Naive thymus-derived CD4-positive, alpha-beta T cell (primary cell): ENCODE measurements at regions not wholly inside any gene's neighbourhood (a gene's known extent, or its start where the extent isn't known, plus 50 kb on each side); places are given as distances from the start of the nearest gene placed in this dataset.
"Not testable (repeated sequence)": the region's sequence is repeated elsewhere in the genome, so short reads cannot be mapped to it uniquely, and the experiment has no call there.

Source experiments
- ATAC-seq: fragments of 150-1000 bp; cut with Tn5 transposase; 2 replicates; pipeline ENCODE4 v1.10.0; 2021; ENCODE audit warnings: mild to moderate bottlenecking, moderate library complexity
- CTCF ChIA-PET: fragments of 350-600 bp; sonication (Branson Sonifier 250); formaldehyde crosslinking; loops from one replicate; lab custom pipeline; 2021; ENCODE audit warnings: antibody characterized with exemption; lab: Charles Lee
- POLR2A ChIA-PET: fragments of 350-600 bp; sonication (Branson Sonifier 250); formaldehyde crosslinking; loops from one replicate; lab custom pipeline; 2021; ENCODE audit warnings: antibody characterized with exemption, inconsistent platforms; lab: Charles Lee
- DNase-seq, 9 donors: peaks; one replicate each; pipeline versions ENCODE4 v3.0.0 to v3.0.0-alpha.2; 2020 to 2022; ENCODE audit warnings: mixed read lengths in 1 of 9
- H3K27ac ChIP-seq: one replicate; pipeline ENCODE4 v1.7.0; 2013; ENCODE audit warnings: mild to moderate bottlenecking, low read depth, low read length, moderate library complexity
- H3K27me3 ChIP-seq, 2 donors: one replicate each; pipeline ENCODE4 v1.7.0; 2013; ENCODE audit warnings: low read length in 2 of 2, mild to moderate bottlenecking in 2 of 2, moderate library complexity in 2 of 2; ENCODE audit not compliant: control insufficient read depth in 2 of 2, insufficient read depth in 2 of 2
- H3K36me3 ChIP-seq, 3 experiments: 1 replicate in 2 of 3; 2 replicates in 1 of 3; pipeline ENCODE4 v1.7.0; 2013; ENCODE audit warnings: low read length in 3 of 3, mild to moderate bottlenecking in 3 of 3, moderate library complexity in 1 of 3; ENCODE audit not compliant: insufficient read depth in 3 of 3, control insufficient read depth in 2 of 3
- H3K4me1 ChIP-seq, 2 donors: one replicate each; pipeline ENCODE4 v1.7.0; 2013; ENCODE audit warnings: low read length in 2 of 2, mild to moderate bottlenecking in 2 of 2, moderate library complexity in 1 of 2; ENCODE audit not compliant: control insufficient read depth in 2 of 2, insufficient read depth in 2 of 2
- H3K4me3 ChIP-seq: 2 replicates; pipeline ENCODE4 v1.7.0; 2013; ENCODE audit warnings: mild to moderate bottlenecking, low read length
- H3K9me3 ChIP-seq, 3 experiments: 1 replicate in 2 of 3; 2 replicates in 1 of 3; pipeline ENCODE4 v1.7.0; 2013; ENCODE audit warnings: low read length in 3 of 3; ENCODE audit not compliant: control insufficient read depth in 2 of 3
- H3K27ac Mint-ChIP-seq, 9 donors: one replicate each; pipeline ENCODE4 v1.8.0; 2020 to 2022; ENCODE audit warnings: mixed read lengths in 9 of 9, mild to moderate bottlenecking in 8 of 9, moderate library complexity in 5 of 9, inconsistent platforms in 2 of 9
- H3K27me3 Mint-ChIP-seq, 5 donors: one replicate each; pipeline ENCODE4 v1.8.0; 2021 to 2022; ENCODE audit warnings: mixed read lengths in 5 of 5, mild to moderate bottlenecking in 1 of 5
- H3K36me3 Mint-ChIP-seq, 5 donors: one replicate each; pipeline ENCODE4 v1.8.0; 2020 to 2022; ENCODE audit warnings: mixed read lengths in 5 of 5, mild to moderate bottlenecking in 3 of 5, inconsistent platforms in 1 of 5
- H3K4me1 Mint-ChIP-seq, 7 donors: one replicate each; pipeline ENCODE4 v1.8.0; 2020 to 2022; ENCODE audit warnings: mixed read lengths in 7 of 7, mild to moderate bottlenecking in 3 of 7, inconsistent platforms in 1 of 7
- H3K4me3 Mint-ChIP-seq, 10 donors: one replicate each; pipeline ENCODE4 v1.8.0; 2020 to 2022; ENCODE audit warnings: mild to moderate bottlenecking in 10 of 10, mixed read lengths in 10 of 10, moderate library complexity in 6 of 10, inconsistent platforms in 2 of 10
- H3K9me3 Mint-ChIP-seq, 11 donors: one replicate each; pipeline ENCODE4 v1.8.0; 2020 to 2022; ENCODE audit warnings: mixed read lengths in 11 of 11, mild to moderate bottlenecking in 4 of 11, inconsistent platforms in 1 of 11, moderate library complexity in 1 of 11
- intact Hi-C, 2 donors: fragments of 100-400 bp; cut with micrococcal nuclease; formaldehyde crosslinking; loops; one replicate each; pipeline ENCODE4 v1.15.1; 2023

DNA sequence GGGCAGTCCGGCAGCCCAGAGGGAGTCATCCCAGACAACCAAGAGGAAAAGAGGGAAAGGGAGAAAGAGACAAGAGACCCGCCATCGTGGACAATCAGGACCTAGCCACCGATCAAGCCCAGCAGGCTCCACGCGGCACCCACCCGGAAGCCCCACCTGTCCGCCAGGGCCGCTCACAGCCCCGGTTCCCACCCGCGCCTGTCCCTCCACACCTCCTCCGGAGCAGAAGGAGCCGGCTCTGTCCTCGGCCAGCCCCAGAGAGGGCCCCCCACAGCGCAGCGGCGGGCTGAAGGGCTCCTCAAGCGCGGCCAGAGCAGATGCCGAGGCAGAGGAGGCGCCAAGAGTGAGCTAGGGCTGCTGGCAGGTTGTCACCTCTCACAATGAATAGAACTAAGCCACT, 784.7 kb upstream of the FBXO33 start:
- no peak overlapping the region for H3K4me3 Mint-ChIP-seq
- ChIA-PET POLR2A (no interaction called here), CTCF (no interaction called here)
- no peaks in the 10 kb centered on the region for H3K27me3 Mint-ChIP-seq
- no peaks in the 10 kb centered on the region for H3K9me3 ChIP-seq
- no peak overlapping the region for H3K4me3 ChIP-seq
- H3K4me1 ChIP-seq = no peaks in the 10 kb centered on the region
- H3K27ac Mint-ChIP-seq = no peak overlapping the region
- no peak for ATAC-seq
- H3K27me3 ChIP-seq = no peaks in the 10 kb centered on the region
- no peaks in the 10 kb centered on the region for H3K36me3 ChIP-seq
- no peak for DNase-seq
- no peaks in the 10 kb centered on the region for H3K36me3 Mint-ChIP-seq
- H3K4me1 Mint-ChIP-seq = no peaks in the 10 kb centered on the region
- H3K27ac ChIP-seq = no peak overlapping the region
- intact Hi-C loops = no loop called here
- H3K9me3 Mint-ChIP-seq = peaks cover 0 to 15% (median 3%) of the 10 kb centered on the region in 11 donors

DNA sequence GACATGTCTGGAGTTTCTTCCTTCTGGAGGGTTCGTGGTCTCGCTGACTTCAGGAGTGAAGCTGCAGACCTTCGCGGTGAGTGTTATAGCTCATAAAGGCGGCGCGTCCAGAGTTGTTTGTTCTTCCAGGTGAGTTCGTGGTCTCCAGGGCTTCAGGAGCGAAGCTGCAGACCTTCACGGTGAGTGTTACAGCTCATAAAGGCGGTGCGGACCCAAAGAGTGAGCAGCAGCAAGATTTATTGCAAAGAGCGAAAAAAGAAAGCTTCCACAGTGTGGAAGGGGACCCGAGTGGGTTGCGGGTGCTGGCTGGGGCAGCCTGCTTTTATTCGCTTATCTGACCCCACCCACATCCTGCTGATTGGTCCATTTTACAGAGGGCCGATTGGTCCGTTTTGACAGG, 784.2 kb upstream of the FBXO33 start:
- intact Hi-C loops, H3K27ac ChIP-seq, DNase-seq, H3K9me3 ChIP-seq, ATAC-seq, H3K27me3 ChIP-seq, H3K36me3 ChIP-seq, H3K4me1 ChIP-seq, CTCF ChIA-PET, H3K27me3 Mint-ChIP-seq, POLR2A ChIA-PET, H3K4me3 ChIP-seq, H3K27ac Mint-ChIP-seq, H3K4me3 Mint-ChIP-seq, H3K4me1 Mint-ChIP-seq, H3K36me3 Mint-ChIP-seq: not testable (repeated sequence)
- H3K9me3 Mint-ChIP-seq = peaks cover 0 to 15% (median 3%) of the 10 kb centered on the region in 11 donors

GRCh38 chr14:40213701-40214100, 781.5 kb upstream of the FBXO33 start:
- ChIA-PET POLR2A (no interaction called here), CTCF (no interaction called here)
- H3K27me3 ChIP-seq = no peaks in the 10 kb centered on the region
- no peak overlapping the region for H3K27ac Mint-ChIP-seq
- intact Hi-C loops = no loop called here
- no peaks in the 10 kb centered on the region for H3K36me3 ChIP-seq
- ATAC-seq = no peak
- H3K36me3 Mint-ChIP-seq = no peaks in the 10 kb centered on the region
- H3K9me3 ChIP-seq = no peaks in the 10 kb centered on the region
- H3K4me1 Mint-ChIP-seq = no peaks in the 10 kb centered on the region
- H3K27me3 Mint-ChIP-seq = no peaks in the 10 kb centered on the region
- DNase-seq = no peak
- no peaks in the 10 kb centered on the region for H3K4me1 ChIP-seq
- no peak overlapping the region for H3K27ac ChIP-seq
- H3K4me3 ChIP-seq = no peak overlapping the region
- H3K9me3 Mint-ChIP-seq = peaks cover 0 to 14% (median 6%) of the 10 kb centered on the region in 11 donors
- H3K4me3 Mint-ChIP-seq = no peak overlapping the region

DNA sequence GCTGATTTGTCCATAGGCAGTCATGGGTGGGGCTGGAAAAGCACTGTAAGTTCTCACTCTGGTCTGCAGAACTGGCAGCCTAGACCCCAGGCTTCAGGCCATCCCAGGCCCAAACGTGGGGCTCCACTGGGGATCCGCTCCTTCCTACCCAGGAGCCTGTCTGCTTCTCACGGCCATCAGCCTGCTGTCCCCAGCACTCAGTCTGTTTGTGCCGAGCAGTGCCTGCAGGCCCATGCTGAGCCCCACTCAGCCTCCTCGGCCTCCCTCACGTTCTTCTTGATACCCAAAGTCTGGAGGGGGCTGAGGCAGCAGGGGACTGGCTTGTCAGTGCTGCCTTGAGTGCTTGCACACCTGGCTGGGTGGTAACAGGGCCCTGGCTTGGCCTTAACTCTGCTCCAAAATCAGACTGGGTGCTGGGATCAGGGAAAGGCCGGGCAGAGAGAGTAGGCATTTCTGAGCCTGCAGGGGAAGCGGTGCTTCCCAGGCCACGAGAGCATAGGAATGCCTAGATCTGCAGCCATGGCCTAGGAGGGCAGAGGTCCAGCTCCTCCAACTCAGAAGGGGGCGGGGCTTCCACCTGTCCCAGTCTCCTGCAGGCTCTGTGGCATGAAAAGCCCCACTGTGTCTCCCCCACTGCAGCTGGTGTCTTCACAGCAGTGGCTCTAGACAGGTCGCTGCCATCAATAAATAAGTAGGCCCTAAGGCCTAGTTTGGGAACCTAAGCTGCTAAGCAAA, 772.4 kb upstream of the FBXO33 start:
- no peaks in the 10 kb centered on the region for H3K27me3 Mint-ChIP-seq
- ChIA-PET CTCF (no interaction called here), POLR2A (no interaction called here)
- intact Hi-C loops = no loop called here
- no peaks in the 10 kb centered on the region for H3K4me1 Mint-ChIP-seq
- H3K36me3 Mint-ChIP-seq = no peaks in the 10 kb centered on the region
- Histone ChIP-seq H3K36me3 (no peaks in the 10 kb centered on the region), H3K4me1 (no peaks in the 10 kb centered on the region), H3K4me3 (no peak overlapping the region), H3K27me3 (no peaks in the 10 kb centered on the region), H3K27ac (no peak overlapping the region), H3K9me3 (no peaks in the 10 kb centered on the region)
- peaks cover 0 to 18% (median 5%) of the 10 kb centered on the region in 11 donors for H3K9me3 Mint-ChIP-seq
- no peak overlapping the region for H3K27ac Mint-ChIP-seq
- ATAC-seq (no peak), DNase-seq (no peak)
- no peak overlapping the region for H3K4me3 Mint-ChIP-seq

- ChIA-PET POLR2A (no interaction called here), CTCF (no interaction called here)
- no peaks in the 10 kb centered on the region for H3K4me1 Mint-ChIP-seq
- intact Hi-C loops = no loop called here
- Histone ChIP-seq H3K4me3 (no peak overlapping the region), H3K9me3 (no peaks in the 10 kb centered on the region), H3K27ac (no peak overlapping the region), H3K4me1 (no peaks in the 10 kb centered on the region), H3K36me3 (no peaks in the 10 kb centered on the region), H3K27me3 (no peaks in the 10 kb centered on the region)
- H3K36me3 Mint-ChIP-seq = no peaks in the 10 kb centered on the region
- H3K4me3 Mint-ChIP-seq = no peak overlapping the region
- DNase-seq (no peak), ATAC-seq (no peak)
- no peak overlapping the region for H3K27ac Mint-ChIP-seq
- no peaks in the 10 kb centered on the region for H3K27me3 Mint-ChIP-seq
- H3K9me3 Mint-ChIP-seq = peaks cover 0 to 10% (median 4%) of the 10 kb centered on the region in 11 donors
Measured at GRCh38 chr14:40199101-40199500, 766.9 kb upstream of the FBXO33 start.

DNA sequence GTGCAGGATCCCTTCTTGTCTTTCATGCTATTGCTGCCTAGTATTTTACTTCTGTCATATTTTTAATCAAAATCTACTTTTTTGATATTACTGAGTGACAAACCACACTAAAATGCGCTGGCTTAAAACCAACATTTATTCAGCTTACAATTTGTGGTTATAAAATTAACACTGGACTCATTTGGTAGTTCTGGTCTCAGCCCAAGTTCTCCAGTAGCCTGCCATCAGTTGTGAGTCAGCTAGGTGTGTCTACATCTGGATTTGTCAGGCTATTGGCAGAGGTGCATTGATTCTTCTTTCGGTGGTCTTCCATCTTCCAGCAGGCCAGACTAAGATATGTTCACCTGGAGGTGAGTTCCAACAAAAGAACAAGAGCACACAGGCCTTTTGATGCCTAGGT, 765.1 kb upstream of the FBXO33 start:
- Mint-ChIP-seq H3K4me3 (no peak overlapping the region), H3K27me3 (no peaks in the 10 kb centered on the region), H3K4me1 (no peaks in the 10 kb centered on the region), H3K36me3 (no peaks in the 10 kb centered on the region), H3K9me3 (peaks cover 0 to 6% (median 2%) of the 10 kb centered on the region in 11 donors), H3K27ac (no peak overlapping the region)
- ATAC-seq = no peak
- Histone ChIP-seq H3K27ac (no peak overlapping the region), H3K4me3 (no peak overlapping the region), H3K4me1 (no peaks in the 10 kb centered on the region), H3K9me3 (no peaks in the 10 kb centered on the region), H3K36me3 (no peaks in the 10 kb centered on the region), H3K27me3 (no peaks in the 10 kb centered on the region)
- DNase-seq = no peak
- intact Hi-C loops = no loop called here
- ChIA-PET CTCF (interaction anchor here (0.6 kb wide), 1 partner anchor 238 kb away, joined by 3 read pairs; no protein-coding TSS in a partner anchor), POLR2A (no interaction called here)

DNA sequence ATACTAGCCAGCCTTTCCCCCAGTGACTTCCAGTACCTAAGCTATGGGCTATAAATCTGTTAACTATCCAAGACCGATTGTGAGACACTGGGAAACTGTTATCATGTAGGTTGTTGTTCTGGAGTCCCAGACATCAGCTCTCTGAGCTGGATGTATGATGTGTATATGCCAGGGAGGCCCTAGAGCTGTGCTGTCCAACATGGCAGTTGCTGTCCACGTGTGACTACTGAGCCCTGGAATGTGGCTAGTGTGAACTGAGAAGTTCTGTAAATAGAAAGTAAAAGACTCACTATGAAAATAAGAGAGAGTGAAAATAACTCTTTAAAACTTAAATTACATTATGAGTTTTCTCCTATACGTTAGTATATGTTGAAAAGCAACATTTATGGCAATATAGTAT, 755.8 kb upstream of the FBXO33 start:
- no peak overlapping the region for H3K27ac Mint-ChIP-seq
- no peak overlapping the region for H3K4me3 Mint-ChIP-seq
- H3K36me3 Mint-ChIP-seq = no peaks in the 10 kb centered on the region
- no peaks in the 10 kb centered on the region for H3K4me1 ChIP-seq
- ChIA-PET CTCF (no interaction called here), POLR2A (no interaction called here)
- H3K4me3 ChIP-seq = no peak overlapping the region
- no peak for DNase-seq
- peaks cover 0 to 6% (median 0%) of the 10 kb centered on the region in 11 donors for H3K9me3 Mint-ChIP-seq
- no peak overlapping the region for H3K27ac ChIP-seq
- intact Hi-C loops = no loop called here
- no peak for ATAC-seq
- H3K36me3 ChIP-seq = no peaks in the 10 kb centered on the region
- no peaks in the 10 kb centered on the region for H3K9me3 ChIP-seq
- H3K27me3 Mint-ChIP-seq = no peaks in the 10 kb centered on the region
- no peaks in the 10 kb centered on the region for H3K27me3 ChIP-seq
- H3K4me1 Mint-ChIP-seq = no peaks in the 10 kb centered on the region
